WTC11 (cell line): ENCODE measurements at regions not wholly inside any gene's neighbourhood (a gene's known extent, or its start where the extent isn't known, plus 50 kb on each side); places are given as distances from the start of the nearest gene placed in this dataset.

Source experiments
- ATAC-seq: fragments of 200-7000 bp; cut with Tn5 transposase; 2 replicates; pipeline ENCODE4 v1.10.0; 2021; ENCODE audit warnings: mild to moderate bottlenecking, moderate library complexity
- CTCF ChIA-PET: fragments of 300-600 bp; sonication (Branson Sonifier 250); formaldehyde crosslinking; loops from one replicate; lab custom pipeline; 2021; ENCODE audit warnings: antibody characterized with exemption; lab: Charles Lee
- POLR2A ChIA-PET: fragments of 350-600 bp; sonication (Branson Sonifier 250); formaldehyde crosslinking; loops from one replicate; lab custom pipeline; 2021; ENCODE audit warnings: antibody characterized with exemption; lab: Charles Lee
- DNase-seq: peaks from one replicate; pipeline ENCODE4 v3.0.0; 2021; ENCODE audit warnings: low spot score
- H3K27ac Mint-ChIP-seq: 2 replicates; pipeline ENCODE4 v1.8.0; 2021; ENCODE audit warnings: mixed read lengths
- H3K27me3 Mint-ChIP-seq: 2 replicates; pipeline ENCODE4 v1.8.0; 2021; ENCODE audit warnings: low read depth, mild to moderate bottlenecking, moderate library complexity, mixed read lengths
- H3K36me3 Mint-ChIP-seq: 2 replicates; pipeline ENCODE4 v1.8.0; 2021; ENCODE audit warnings: mixed read lengths
- H3K4me1 Mint-ChIP-seq: 2 replicates; pipeline ENCODE4 v1.8.0; 2022; ENCODE audit warnings: mixed read lengths
- H3K4me3 Mint-ChIP-seq: 2 replicates; pipeline ENCODE4 v1.8.0; 2021; ENCODE audit warnings: mild to moderate bottlenecking, moderate library complexity, mixed read lengths
- H3K9me3 Mint-ChIP-seq: 2 replicates; pipeline ENCODE4 v1.8.0; 2021; ENCODE audit warnings: mixed read lengths
- EMX1 ChIP-seq: fragments of 250-450 bp; sonication (Bioruptor Pico); IDR thresholded peaks from 2 replicates; pipeline ENCODE4 v1.8.0; 2021; ENCODE audit warnings: mild to moderate bottlenecking
- FOXJ3 ChIP-seq: sonication (generic); formaldehyde crosslinking; IDR thresholded peaks from 2 replicates; pipeline ENCODE4 v1.9.0; 2021; ENCODE audit warnings: missing genetic modification reagents, mild to moderate bottlenecking, borderline replicate concordance
- GTF2I ChIP-seq: fragments of 250-450 bp; sonication (Bioruptor Pico); conservative IDR thresholded peaks from 2 replicates; pipeline ENCODE4 v1.4.0; 2021; ENCODE audit warnings: mild to moderate bottlenecking
- ZNF219 ChIP-seq: sonication (generic); formaldehyde crosslinking; IDR thresholded peaks from 2 replicates; pipeline ENCODE4 v1.8.0; 2023; ENCODE audit warnings: missing genetic modification reagents, mild to moderate bottlenecking, borderline replicate concordance
- ZNF232 ChIP-seq: sonication (generic); formaldehyde crosslinking; IDR thresholded peaks from 2 replicates; pipeline ENCODE4 v1.8.0; 2022; ENCODE audit warnings: mild to moderate bottlenecking, missing genetic modification reagents
- ZNF317 ChIP-seq: sonication (generic); formaldehyde crosslinking; IDR thresholded peaks from 2 replicates; pipeline ENCODE4 v1.8.1; 2023; ENCODE audit warnings: low read depth, mild to moderate bottlenecking, moderate library complexity, missing genetic modification reagents, borderline replicate concordance
- ZNF396 ChIP-seq: fragments of 250-450 bp; sonication (Bioruptor Pico); IDR thresholded peaks from 2 replicates; pipeline ENCODE4 v1.8.0; 2021; ENCODE audit warnings: mild to moderate bottlenecking, moderate library complexity, borderline replicate concordance
- TF ChIP-seq, protein P1 (sequence below): sonication (generic); formaldehyde crosslinking; IDR thresholded peaks from 2 replicates; pipeline ENCODE4 v1.8.1; 2023; ENCODE audit warnings: mild to moderate bottlenecking, missing genetic modification reagents, moderate library complexity
- TF ChIP-seq, protein P2 (sequence below): sonication (generic); formaldehyde crosslinking; IDR thresholded peaks from 2 replicates; pipeline ENCODE4 v1.8.0; 2023; ENCODE audit warnings: mild to moderate bottlenecking, missing genetic modification reagents
- TF ChIP-seq, protein P3 (sequence below): fragments of 250-450 bp; sonication (Bioruptor Pico); IDR thresholded peaks from 2 replicates; pipeline ENCODE4 v1.9.0; 2021; ENCODE audit warnings: mild to moderate bottlenecking
- TF ChIP-seq, protein P4 (sequence below): sonication (generic); formaldehyde crosslinking; IDR thresholded peaks from 2 replicates; pipeline ENCODE4 v1.8.0; 2022; ENCODE audit warnings: mild to moderate bottlenecking, missing genetic modification reagents
- TF ChIP-seq, protein P5 (sequence below): sonication (generic); formaldehyde crosslinking; IDR thresholded peaks from 2 replicates; pipeline ENCODE4 v1.8.1; 2023; ENCODE audit warnings: mild to moderate bottlenecking, missing genetic modification reagents, moderate library complexity
- TF ChIP-seq, protein P6 (sequence below): sonication (generic); formaldehyde crosslinking; IDR thresholded peaks from 2 replicates; pipeline ENCODE4 v1.8.0; 2022; ENCODE audit warnings: missing genetic modification reagents
- TF ChIP-seq, protein P7 (sequence below): sonication (generic); formaldehyde crosslinking; IDR thresholded peaks from 2 replicates; pipeline ENCODE4 v1.8.0; 2022; ENCODE audit warnings: mild to moderate bottlenecking, missing genetic modification reagents
- TF ChIP-seq, protein P8 (sequence below): sonication (generic); formaldehyde crosslinking; IDR thresholded peaks from 2 replicates; pipeline ENCODE4 v1.8.1; 2022; ENCODE audit warnings: mild to moderate bottlenecking, missing genetic modification reagents, moderate library complexity, borderline replicate concordance
- TF ChIP-seq, protein P9 (sequence below): sonication (generic); formaldehyde crosslinking; conservative IDR thresholded peaks from 2 replicates; pipeline ENCODE4 v1.8.1; 2023; ENCODE audit warnings: mild to moderate bottlenecking, low read depth, missing genetic modification reagents, moderate library complexity

DNA sequence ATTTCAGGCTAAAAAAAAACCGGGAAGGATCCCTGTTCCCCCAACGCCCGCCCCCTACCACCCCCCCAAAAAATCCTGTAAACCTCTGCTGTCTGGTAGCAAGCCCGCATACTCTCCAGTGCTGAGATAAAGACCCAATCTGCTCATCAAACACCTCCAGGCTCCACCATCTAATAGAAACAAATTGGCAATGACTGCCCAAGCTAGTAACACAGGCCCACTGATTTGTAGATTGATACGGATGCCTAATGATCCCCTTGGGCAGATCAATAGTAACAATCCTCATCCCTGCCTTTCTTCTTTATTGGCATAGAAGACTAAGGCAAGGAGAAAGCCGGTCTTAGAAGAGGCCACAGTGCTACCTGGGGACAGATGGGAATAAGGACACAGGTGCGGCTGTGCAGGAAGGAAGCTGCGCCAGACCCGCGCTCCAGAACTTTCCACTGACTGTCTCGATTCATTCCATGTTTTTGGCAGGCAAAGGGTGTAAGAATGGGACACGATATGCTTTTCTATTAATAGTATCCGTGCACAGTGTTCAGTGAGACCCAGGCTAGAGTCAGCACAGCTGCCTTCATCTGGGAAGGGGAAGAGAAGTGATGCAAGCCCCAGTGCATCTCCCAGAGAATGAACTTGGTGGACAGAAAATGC lies 407.6 kb upstream of the PSMD7 start:
- Mint-ChIP-seq H3K9me3 (no peaks in the 10 kb centered on the region), H3K4me3 (no peak overlapping the region), H3K36me3 (no peaks in the 10 kb centered on the region), H3K4me1 (peaks cover 65% of the 10 kb centered on the region), H3K27me3 (peaks cover 9% of the 10 kb centered on the region; the same call in 1 of the 2 replicates), H3K27ac (no peak overlapping the region)
- TF ChIP-seq, protein P1, sequence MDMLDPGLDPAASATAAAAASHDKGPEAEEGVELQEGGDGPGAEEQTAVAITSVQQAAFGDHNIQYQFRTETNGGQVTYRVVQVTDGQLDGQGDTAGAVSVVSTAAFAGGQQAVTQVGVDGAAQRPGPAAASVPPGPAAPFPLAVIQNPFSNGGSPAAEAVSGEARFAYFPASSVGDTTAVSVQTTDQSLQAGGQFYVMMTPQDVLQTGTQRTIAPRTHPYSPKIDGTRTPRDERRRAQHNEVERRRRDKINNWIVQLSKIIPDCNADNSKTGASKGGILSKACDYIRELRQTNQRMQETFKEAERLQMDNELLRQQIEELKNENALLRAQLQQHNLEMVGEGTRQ (CRISPR knock-in tag) = no peak
- TF ChIP-seq ZNF317 = no peak
- TF ChIP-seq, protein P2, sequence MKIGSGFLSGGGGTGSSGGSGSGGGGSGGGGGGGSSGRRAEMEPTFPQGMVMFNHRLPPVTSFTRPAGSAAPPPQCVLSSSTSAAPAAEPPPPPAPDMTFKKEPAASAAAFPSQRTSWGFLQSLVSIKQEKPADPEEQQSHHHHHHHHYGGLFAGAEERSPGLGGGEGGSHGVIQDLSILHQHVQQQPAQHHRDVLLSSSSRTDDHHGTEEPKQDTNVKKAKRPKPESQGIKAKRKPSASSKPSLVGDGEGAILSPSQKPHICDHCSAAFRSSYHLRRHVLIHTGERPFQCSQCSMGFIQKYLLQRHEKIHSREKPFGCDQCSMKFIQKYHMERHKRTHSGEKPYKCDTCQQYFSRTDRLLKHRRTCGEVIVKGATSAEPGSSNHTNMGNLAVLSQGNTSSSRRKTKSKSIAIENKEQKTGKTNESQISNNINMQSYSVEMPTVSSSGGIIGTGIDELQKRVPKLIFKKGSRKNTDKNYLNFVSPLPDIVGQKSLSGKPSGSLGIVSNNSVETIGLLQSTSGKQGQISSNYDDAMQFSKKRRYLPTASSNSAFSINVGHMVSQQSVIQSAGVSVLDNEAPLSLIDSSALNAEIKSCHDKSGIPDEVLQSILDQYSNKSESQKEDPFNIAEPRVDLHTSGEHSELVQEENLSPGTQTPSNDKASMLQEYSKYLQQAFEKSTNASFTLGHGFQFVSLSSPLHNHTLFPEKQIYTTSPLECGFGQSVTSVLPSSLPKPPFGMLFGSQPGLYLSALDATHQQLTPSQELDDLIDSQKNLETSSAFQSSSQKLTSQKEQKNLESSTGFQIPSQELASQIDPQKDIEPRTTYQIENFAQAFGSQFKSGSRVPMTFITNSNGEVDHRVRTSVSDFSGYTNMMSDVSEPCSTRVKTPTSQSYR (CRISPR knock-in tag) = no peak
- TF ChIP-seq, protein P3, sequence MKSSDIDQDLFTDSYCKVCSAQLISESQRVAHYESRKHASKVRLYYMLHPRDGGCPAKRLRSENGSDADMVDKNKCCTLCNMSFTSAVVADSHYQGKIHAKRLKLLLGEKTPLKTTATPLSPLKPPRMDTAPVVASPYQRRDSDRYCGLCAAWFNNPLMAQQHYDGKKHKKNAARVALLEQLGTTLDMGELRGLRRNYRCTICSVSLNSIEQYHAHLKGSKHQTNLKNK = no peak
- no peak for TF ChIP-seq ZNF396 (CRISPR knock-in tag)
- TF ChIP-seq, protein P4, sequence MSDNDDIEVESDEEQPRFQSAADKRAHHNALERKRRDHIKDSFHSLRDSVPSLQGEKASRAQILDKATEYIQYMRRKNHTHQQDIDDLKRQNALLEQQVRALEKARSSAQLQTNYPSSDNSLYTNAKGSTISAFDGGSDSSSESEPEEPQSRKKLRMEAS = no peak
- TF ChIP-seq, protein P5, sequence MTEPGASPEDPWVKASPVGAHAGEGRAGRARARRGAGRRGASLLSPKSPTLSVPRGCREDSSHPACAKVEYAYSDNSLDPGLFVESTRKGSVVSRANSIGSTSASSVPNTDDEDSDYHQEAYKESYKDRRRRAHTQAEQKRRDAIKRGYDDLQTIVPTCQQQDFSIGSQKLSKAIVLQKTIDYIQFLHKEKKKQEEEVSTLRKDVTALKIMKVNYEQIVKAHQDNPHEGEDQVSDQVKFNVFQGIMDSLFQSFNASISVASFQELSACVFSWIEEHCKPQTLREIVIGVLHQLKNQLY (CRISPR knock-in tag) = no peak
- TF ChIP-seq, protein P6, sequence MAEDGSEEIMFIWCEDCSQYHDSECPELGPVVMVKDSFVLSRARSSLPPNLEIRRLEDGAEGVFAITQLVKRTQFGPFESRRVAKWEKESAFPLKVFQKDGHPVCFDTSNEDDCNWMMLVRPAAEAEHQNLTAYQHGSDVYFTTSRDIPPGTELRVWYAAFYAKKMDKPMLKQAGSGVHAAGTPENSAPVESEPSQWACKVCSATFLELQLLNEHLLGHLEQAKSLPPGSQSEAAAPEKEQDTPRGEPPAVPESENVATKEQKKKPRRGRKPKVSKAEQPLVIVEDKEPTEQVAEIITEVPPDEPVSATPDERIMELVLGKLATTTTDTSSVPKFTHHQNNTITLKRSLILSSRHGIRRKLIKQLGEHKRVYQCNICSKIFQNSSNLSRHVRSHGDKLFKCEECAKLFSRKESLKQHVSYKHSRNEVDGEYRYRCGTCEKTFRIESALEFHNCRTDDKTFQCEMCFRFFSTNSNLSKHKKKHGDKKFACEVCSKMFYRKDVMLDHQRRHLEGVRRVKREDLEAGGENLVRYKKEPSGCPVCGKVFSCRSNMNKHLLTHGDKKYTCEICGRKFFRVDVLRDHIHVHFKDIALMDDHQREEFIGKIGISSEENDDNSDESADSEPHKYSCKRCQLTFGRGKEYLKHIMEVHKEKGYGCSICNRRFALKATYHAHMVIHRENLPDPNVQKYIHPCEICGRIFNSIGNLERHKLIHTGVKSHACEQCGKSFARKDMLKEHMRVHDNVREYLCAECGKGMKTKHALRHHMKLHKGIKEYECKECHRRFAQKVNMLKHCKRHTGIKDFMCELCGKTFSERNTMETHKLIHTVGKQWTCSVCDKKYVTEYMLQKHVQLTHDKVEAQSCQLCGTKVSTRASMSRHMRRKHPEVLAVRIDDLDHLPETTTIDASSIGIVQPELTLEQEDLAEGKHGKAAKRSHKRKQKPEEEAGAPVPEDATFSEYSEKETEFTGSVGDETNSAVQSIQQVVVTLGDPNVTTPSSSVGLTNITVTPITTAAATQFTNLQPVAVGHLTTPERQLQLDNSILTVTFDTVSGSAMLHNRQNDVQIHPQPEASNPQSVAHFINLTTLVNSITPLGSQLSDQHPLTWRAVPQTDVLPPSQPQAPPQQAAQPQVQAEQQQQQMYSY (CRISPR knock-in tag) = no peak
- TF ChIP-seq, protein P7, sequence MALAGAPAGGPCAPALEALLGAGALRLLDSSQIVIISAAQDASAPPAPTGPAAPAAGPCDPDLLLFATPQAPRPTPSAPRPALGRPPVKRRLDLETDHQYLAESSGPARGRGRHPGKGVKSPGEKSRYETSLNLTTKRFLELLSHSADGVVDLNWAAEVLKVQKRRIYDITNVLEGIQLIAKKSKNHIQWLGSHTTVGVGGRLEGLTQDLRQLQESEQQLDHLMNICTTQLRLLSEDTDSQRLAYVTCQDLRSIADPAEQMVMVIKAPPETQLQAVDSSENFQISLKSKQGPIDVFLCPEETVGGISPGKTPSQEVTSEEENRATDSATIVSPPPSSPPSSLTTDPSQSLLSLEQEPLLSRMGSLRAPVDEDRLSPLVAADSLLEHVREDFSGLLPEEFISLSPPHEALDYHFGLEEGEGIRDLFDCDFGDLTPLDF (CRISPR knock-in tag) = no peak
- TF ChIP-seq GTF2I (CRISPR knock-in tag) = no peak
- TF ChIP-seq, protein P8, sequence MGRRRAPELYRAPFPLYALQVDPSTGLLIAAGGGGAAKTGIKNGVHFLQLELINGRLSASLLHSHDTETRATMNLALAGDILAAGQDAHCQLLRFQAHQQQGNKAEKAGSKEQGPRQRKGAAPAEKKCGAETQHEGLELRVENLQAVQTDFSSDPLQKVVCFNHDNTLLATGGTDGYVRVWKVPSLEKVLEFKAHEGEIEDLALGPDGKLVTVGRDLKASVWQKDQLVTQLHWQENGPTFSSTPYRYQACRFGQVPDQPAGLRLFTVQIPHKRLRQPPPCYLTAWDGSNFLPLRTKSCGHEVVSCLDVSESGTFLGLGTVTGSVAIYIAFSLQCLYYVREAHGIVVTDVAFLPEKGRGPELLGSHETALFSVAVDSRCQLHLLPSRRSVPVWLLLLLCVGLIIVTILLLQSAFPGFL = no peak
- no peak for TF ChIP-seq ZNF219
- no peak for DNase-seq
- no peak for ATAC-seq
- POLR2A ChIA-PET = no interaction called here
- CTCF ChIA-PET = interaction anchor here (1.2 to 1.3 kb wide), 2 partner anchors 10 to 219 kb away, joined by 3 to 4 read pairs; no protein-coding TSS in a partner anchor

DNA sequence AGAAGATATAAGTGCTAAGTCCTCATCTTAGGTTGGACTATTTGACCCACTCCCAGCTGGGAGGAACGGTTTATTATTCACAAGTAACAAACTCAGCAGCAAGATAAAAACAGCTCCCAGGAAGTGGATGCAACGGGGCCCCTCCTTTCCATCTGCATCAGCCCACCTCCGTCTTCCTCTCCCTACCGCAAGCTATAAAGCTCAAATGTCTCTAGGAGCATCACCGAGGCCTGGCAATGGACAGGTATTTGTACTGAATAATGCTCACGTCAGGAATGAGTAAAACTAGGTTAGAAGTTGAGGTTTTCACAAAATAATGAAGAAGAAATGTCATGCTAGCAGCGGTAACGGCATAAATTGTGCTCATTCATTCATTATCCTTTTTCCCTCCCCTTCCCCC lies 408.7 kb upstream of the PSMD7 start:
- Mint-ChIP-seq H3K4me1 (peaks cover 58% of the 10 kb centered on the region), H3K27me3 (peaks cover 9% of the 10 kb centered on the region; the same call in 1 of the 2 replicates), H3K36me3 (no peaks in the 10 kb centered on the region), H3K9me3 (no peaks in the 10 kb centered on the region), H3K4me3 (peak overlapping the region; percentile 23; the same call in 1 of the 2 replicates), H3K27ac (no peak overlapping the region; the same call in 1 of the 2 replicates)
- ATAC-seq (no peak), DNase-seq (no peak)
- ChIA-PET CTCF (interaction anchor here (1.3 kb wide), 1 partner anchor 220 kb away, joined by 3 read pairs; no protein-coding TSS in a partner anchor), POLR2A (no interaction called here)
- TF ChIP-seq, protein P8 = no peak
- TF ChIP-seq ZNF232 (CRISPR knock-in tag) (no peak), EMX1 (CRISPR knock-in tag) (no peak), FOXJ3 (CRISPR knock-in tag) (no peak)
- TF ChIP-seq, protein P9, sequence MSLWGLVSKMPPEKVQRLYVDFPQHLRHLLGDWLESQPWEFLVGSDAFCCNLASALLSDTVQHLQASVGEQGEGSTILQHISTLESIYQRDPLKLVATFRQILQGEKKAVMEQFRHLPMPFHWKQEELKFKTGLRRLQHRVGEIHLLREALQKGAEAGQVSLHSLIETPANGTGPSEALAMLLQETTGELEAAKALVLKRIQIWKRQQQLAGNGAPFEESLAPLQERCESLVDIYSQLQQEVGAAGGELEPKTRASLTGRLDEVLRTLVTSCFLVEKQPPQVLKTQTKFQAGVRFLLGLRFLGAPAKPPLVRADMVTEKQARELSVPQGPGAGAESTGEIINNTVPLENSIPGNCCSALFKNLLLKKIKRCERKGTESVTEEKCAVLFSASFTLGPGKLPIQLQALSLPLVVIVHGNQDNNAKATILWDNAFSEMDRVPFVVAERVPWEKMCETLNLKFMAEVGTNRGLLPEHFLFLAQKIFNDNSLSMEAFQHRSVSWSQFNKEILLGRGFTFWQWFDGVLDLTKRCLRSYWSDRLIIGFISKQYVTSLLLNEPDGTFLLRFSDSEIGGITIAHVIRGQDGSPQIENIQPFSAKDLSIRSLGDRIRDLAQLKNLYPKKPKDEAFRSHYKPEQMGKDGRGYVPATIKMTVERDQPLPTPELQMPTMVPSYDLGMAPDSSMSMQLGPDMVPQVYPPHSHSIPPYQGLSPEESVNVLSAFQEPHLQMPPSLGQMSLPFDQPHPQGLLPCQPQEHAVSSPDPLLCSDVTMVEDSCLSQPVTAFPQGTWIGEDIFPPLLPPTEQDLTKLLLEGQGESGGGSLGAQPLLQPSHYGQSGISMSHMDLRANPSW (CRISPR knock-in tag) = no peak
